Panc1 (cell line): ENCODE measurements at regions not wholly inside any gene's neighbourhood (a gene's known extent, or its start where the extent isn't known, plus 50 kb on each side); places are given as distances from the start of the nearest gene placed in this dataset.

Experiments
- CTCF ChIP-seq: fragments of 450-650 bp; IDR thresholded peaks from 2 replicates; pipeline ENCODE4 v1.5.1; 2017; ENCODE audit warnings: mild to moderate bottlenecking
- POLR2AphosphoS5 ChIP-seq: IDR thresholded peaks from 2 replicates; pipeline ENCODE4 v1.6.1; 2012; ENCODE audit warnings: mild to moderate bottlenecking, low read depth, low read length, moderate library complexity
- SIN3A ChIP-seq: IDR thresholded peaks from 2 replicates; pipeline ENCODE4 v1.6.1; 2012; ENCODE audit warnings: low read depth, mild to moderate bottlenecking, low read length, moderate library complexity, borderline replicate concordance; ENCODE audit not compliant: insufficient read depth
- TF ChIP-seq, protein P1 (sequence below), 2 experiments: IDR thresholded peaks; 2 replicates each; pipeline ENCODE4 v1.6.1; 2011 to 2012; ENCODE audit warnings: low read depth in 2 of 2, control low read depth in 1 of 2, low read length in 1 of 2, mild to moderate bottlenecking in 1 of 2, moderate library complexity in 1 of 2; ENCODE audit not compliant: insufficient read depth in 1 of 2

DNA sequence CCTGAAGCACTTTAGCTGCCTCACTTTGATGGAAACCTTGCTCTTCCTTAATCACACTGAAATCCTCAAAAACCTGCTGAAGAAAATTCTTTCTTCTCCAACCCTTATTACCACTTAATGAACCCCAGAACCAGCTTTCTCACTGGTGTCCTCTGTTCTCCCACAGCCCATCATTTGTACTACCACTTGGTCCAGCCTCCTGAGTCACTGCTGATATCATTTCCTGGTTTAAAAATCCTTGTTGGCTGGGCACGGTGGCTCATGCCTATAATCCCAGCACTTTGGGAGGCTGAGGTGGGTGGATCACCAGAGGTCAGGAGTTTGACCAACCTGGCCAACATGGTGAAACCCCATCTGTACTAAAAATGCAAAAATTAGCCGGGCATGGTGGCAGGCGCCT is 418.6 kb upstream of the KCNMB2 start:
- TF ChIP-seq CTCF = no peak
- no peak for TF ChIP-seq SIN3A
- TF ChIP-seq, protein P1, sequence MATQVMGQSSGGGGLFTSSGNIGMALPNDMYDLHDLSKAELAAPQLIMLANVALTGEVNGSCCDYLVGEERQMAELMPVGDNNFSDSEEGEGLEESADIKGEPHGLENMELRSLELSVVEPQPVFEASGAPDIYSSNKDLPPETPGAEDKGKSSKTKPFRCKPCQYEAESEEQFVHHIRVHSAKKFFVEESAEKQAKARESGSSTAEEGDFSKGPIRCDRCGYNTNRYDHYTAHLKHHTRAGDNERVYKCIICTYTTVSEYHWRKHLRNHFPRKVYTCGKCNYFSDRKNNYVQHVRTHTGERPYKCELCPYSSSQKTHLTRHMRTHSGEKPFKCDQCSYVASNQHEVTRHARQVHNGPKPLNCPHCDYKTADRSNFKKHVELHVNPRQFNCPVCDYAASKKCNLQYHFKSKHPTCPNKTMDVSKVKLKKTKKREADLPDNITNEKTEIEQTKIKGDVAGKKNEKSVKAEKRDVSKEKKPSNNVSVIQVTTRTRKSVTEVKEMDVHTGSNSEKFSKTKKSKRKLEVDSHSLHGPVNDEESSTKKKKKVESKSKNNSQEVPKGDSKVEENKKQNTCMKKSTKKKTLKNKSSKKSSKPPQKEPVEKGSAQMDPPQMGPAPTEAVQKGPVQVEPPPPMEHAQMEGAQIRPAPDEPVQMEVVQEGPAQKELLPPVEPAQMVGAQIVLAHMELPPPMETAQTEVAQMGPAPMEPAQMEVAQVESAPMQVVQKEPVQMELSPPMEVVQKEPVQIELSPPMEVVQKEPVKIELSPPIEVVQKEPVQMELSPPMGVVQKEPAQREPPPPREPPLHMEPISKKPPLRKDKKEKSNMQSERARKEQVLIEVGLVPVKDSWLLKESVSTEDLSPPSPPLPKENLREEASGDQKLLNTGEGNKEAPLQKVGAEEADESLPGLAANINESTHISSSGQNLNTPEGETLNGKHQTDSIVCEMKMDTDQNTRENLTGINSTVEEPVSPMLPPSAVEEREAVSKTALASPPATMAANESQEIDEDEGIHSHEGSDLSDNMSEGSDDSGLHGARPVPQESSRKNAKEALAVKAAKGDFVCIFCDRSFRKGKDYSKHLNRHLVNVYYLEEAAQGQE (IDR thresholded peaks at IDR 0.05; ENCODE audit: insufficient read depth in 1 of 2, low read depth in 2 of 2, low read length in 1 of 2) = no peak
- no peak for TF ChIP-seq POLR2AphosphoS5
